PC-3 (cell line): ENCODE measurements at regions not wholly inside any gene's neighbourhood (a gene's known extent, or its start where the extent isn't known, plus 50 kb on each side); places are given as distances from the start of the nearest gene placed in this dataset.

Experiments used
- ATAC-seq: fragments of 200-7000 bp; cut with Tn5 transposase; 2 replicates; pipeline ENCODE4 v1.9.1; 2020; ENCODE audit warnings: mild to moderate bottlenecking, moderate library complexity
- BruUV-seq: library from RNA; stranded (reverse); fragments of 400-500 nt; replicated peaks from 2 replicates; lab custom pipeline; 2021; lab: Mats Ljungman, UMichigan
- CTCF ChIA-PET: fragments of 300-600 bp; sonication (Branson Sonifier 250); formaldehyde crosslinking; loops from one replicate; lab custom pipeline; 2022; ENCODE audit warnings: antibody characterized with exemption; lab: Charles Lee
- POLR2A ChIA-PET: fragments of 300-600 bp; sonication (Branson Sonifier 250); formaldehyde crosslinking; loops from one replicate; lab custom pipeline; 2022; ENCODE audit warnings: antibody characterized with exemption; ENCODE audit not compliant: unreplicated experiment; lab: Charles Lee
- DNase-seq: peaks from one replicate; pipeline ENCODE4 v3.0.0-alpha.2; 2015
- H2AFZ ChIP-seq: fragments of 300-600 bp; sonication (generic); 2 replicates; pipeline ENCODE4 v1.6.0; 2016; ENCODE audit warnings: antibody characterized with exemption, low read length
- H3F3A ChIP-seq: fragments of 300-600 bp; sonication (generic); one replicate; pipeline ENCODE4 v1.6.0; 2017; ENCODE audit warnings: antibody characterized with exemption, low read length, control low read depth, mild to moderate bottlenecking; ENCODE audit not compliant: unreplicated experiment
- H3K27ac ChIP-seq: fragments of 300-600 bp; sonication (generic); 2 replicates; pipeline ENCODE4 v1.5.1; 2016; ENCODE audit warnings: mild to moderate bottlenecking, low read length
- H3K27me3 ChIP-seq: fragments of 300-600 bp; sonication (generic); 2 replicates; pipeline ENCODE4 v1.6.1; 2016; ENCODE audit warnings: low read length, mixed read lengths
- H3K36me3 ChIP-seq: fragments of 300-600 bp; sonication (generic); 2 replicates; pipeline ENCODE4 v1.6.1; 2016; ENCODE audit warnings: low read depth, mixed run types, low read length, mixed read lengths
- H3K4me1 ChIP-seq: fragments of 300-600 bp; sonication (generic); 2 replicates; pipeline ENCODE4 v1.5.1; 2016; ENCODE audit warnings: low read length; ENCODE audit not compliant: insufficient read depth
- H3K4me2 ChIP-seq: fragments of 300-600 bp; sonication (generic); 2 replicates; pipeline ENCODE4 v1.6.0; 2016; ENCODE audit warnings: low read length
- H3K4me3 ChIP-seq: fragments of 300-600 bp; sonication (generic); 2 replicates; pipeline ENCODE4 v1.5.1; 2016; ENCODE audit warnings: mild to moderate bottlenecking, low read length, mixed read lengths
- H3K79me2 ChIP-seq: fragments of 300-600 bp; sonication (generic); 2 replicates; pipeline ENCODE4 v1.6.1; 2017; ENCODE audit warnings: low read length, mixed read lengths
- H3K9ac ChIP-seq: fragments of 300-600 bp; sonication (generic); 2 replicates; pipeline ENCODE4 v1.6.0; 2016; ENCODE audit warnings: mild to moderate bottlenecking, low read length
- H3K9me2 ChIP-seq: fragments of 300-600 bp; sonication (generic); replicated peaks from 2 replicates; pipeline ENCODE4 v1.6.1; 2016; ENCODE audit warnings: mixed run types, low read length, mixed read lengths
- H3K9me3 ChIP-seq: fragments of 300-600 bp; sonication (generic); 2 replicates; pipeline ENCODE4 v1.6.1; 2016; ENCODE audit warnings: low read length, mixed read lengths
- H4K20me1 ChIP-seq: fragments of 300-600 bp; sonication (generic); 2 replicates; pipeline ENCODE4 v1.6.1; 2016; ENCODE audit warnings: low read length, mixed read lengths
- EZH2 ChIP-seq: fragments of 300-600 bp; sonication (generic); IDR thresholded peaks from one replicate; pipeline ENCODE4 v1.6.1; 2017; ENCODE audit warnings: antibody characterized with exemption, mild to moderate bottlenecking, low read length; ENCODE audit not compliant: unreplicated experiment
- EZH2phosphoT487 ChIP-seq: fragments of 300-600 bp; sonication (generic); IDR thresholded peaks from 2 replicates; pipeline ENCODE4 v1.6.1; 2018; ENCODE audit warnings: mild to moderate bottlenecking, antibody characterized with exemption, low read length, borderline replicate concordance
- intact Hi-C: fragments of 100-400 bp; cut with micrococcal nuclease; formaldehyde crosslinking; loops from 2 replicates; pipeline ENCODE4 v1.9.0; 2023
- TF ChIP-seq, protein P1 (sequence below): fragments of 300-600 bp; sonication (generic); conservative IDR thresholded peaks from 2 replicates; pipeline ENCODE4 v1.5.1; 2017; ENCODE audit warnings: antibody characterized with exemption, low read depth, mild to moderate bottlenecking, low read length

DNA sequence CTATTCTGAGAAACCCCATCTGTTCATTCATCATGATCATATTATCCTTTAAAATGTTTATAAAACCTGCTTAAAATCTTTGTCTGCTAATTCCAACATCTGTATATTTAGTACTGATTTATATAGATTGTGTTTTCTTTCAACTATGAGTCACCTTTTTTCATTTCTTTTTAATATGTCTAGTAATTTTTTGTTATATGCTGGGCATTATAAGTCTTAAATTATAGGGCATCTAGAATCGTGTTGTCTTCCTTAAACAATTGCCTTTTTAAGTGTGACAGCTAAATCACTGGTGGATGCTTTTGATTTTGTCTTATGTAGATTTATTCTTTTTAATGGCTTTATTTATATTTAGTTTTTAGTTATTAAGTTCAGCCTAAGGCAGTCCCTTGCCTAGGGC lies 323.4 kb upstream of the THRB start:
- intact Hi-C loops = no loop called here
- Histone ChIP-seq H3K27ac (no peak overlapping the region), H3K79me2 (no peaks in the 10 kb centered on the region), H3K9me2 (no peaks in the 10 kb centered on the region), H3K9me3 (no peaks in the 10 kb centered on the region), H3K4me1 (no peaks in the 10 kb centered on the region), H3K36me3 (no peaks in the 10 kb centered on the region), H3K9ac (no peak overlapping the region), H3F3A (no peaks in the 10 kb centered on the region), H3K27me3 (peaks cover 13% of the 10 kb centered on the region), H2AFZ (no peak overlapping the region), H4K20me1 (no peaks in the 10 kb centered on the region), H3K4me3 (no peak overlapping the region), H3K4me2 (no peak overlapping the region)
- no peak for ATAC-seq
- DNase-seq = no peak
- ChIA-PET POLR2A (no interaction called here), CTCF (no interaction called here)
- TF ChIP-seq, protein P1, sequence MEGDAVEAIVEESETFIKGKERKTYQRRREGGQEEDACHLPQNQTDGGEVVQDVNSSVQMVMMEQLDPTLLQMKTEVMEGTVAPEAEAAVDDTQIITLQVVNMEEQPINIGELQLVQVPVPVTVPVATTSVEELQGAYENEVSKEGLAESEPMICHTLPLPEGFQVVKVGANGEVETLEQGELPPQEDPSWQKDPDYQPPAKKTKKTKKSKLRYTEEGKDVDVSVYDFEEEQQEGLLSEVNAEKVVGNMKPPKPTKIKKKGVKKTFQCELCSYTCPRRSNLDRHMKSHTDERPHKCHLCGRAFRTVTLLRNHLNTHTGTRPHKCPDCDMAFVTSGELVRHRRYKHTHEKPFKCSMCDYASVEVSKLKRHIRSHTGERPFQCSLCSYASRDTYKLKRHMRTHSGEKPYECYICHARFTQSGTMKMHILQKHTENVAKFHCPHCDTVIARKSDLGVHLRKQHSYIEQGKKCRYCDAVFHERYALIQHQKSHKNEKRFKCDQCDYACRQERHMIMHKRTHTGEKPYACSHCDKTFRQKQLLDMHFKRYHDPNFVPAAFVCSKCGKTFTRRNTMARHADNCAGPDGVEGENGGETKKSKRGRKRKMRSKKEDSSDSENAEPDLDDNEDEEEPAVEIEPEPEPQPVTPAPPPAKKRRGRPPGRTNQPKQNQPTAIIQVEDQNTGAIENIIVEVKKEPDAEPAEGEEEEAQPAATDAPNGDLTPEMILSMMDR = no peak
- TF ChIP-seq EZH2phosphoT487 (no peak), EZH2 (no peak)
- no TSS peak for BruUV-seq

DNA sequence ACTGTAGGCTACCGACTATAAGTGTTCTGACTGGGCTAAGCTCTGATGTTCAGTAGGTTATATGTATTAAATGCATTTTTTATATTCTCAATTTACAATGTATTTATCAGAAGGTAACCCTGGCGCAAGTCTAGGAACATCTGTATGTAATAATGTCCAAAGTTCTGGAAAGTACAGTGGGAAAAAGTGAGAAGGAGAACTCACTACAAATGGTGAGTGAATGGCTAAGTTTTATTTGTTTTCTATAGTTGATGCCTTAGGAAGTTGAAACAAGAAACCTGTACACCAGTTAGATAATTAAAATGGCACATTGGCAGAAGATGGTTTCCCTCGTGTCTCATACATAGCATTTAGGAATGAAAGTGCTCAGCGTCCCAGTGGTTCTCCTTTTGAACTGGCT lies 333.4 kb upstream of the THRB start:
- no peaks in the 10 kb centered on the region for H3K36me3 ChIP-seq
- TF ChIP-seq, protein P1 = no peak
- TF ChIP-seq EZH2 = no peak
- no peak for TF ChIP-seq EZH2phosphoT487
- H3K9me3 ChIP-seq = no peaks in the 10 kb centered on the region
- no peak overlapping the region for H3K27ac ChIP-seq
- ChIA-PET CTCF (no interaction called here), POLR2A (no interaction called here)
- peaks cover 74% of the 10 kb centered on the region for H3K27me3 ChIP-seq
- no peaks in the 10 kb centered on the region for H4K20me1 ChIP-seq
- no peak overlapping the region for H3K9ac ChIP-seq
- H3K4me2 ChIP-seq = no peak overlapping the region
- no TSS peak for BruUV-seq
- H3K4me1 ChIP-seq = no peaks in the 10 kb centered on the region
- no peaks in the 10 kb centered on the region for H3F3A ChIP-seq
- no peaks in the 10 kb centered on the region for H3K9me2 ChIP-seq
- no peak overlapping the region for H2AFZ ChIP-seq
- intact Hi-C loops = no loop called here
- ATAC-seq = no peak
- no peak for DNase-seq
- H3K4me3 ChIP-seq = no peak overlapping the region
- H3K79me2 ChIP-seq = no peaks in the 10 kb centered on the region

DNA sequence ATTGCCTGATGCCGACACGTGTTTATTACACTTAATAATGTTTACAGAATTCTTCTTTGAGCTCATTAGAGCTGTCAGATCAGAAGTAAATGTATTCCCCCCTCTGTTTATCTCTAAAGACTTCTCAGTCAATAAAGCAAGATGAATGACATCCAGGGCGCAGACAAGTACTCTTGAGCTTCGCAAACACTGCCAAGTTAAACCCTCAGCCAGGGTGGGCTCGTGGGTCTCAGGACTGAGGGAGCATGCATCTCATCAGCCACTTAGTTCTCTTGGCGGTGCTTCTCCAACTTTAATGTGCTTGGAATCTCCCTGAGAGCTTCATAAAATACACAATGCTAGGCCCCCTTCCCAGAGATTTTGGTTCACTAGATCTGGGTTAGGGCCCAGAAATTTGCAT lies 333.9 kb upstream of the THRB start:
- Histone ChIP-seq H3K9me2 (no peaks in the 10 kb centered on the region), H3K36me3 (no peaks in the 10 kb centered on the region), H3K79me2 (no peaks in the 10 kb centered on the region), H3K9me3 (no peaks in the 10 kb centered on the region), H3K27ac (no peak overlapping the region), H3K4me2 (no peak overlapping the region), H3K4me3 (no peak overlapping the region), H4K20me1 (no peaks in the 10 kb centered on the region), H3K9ac (no peak overlapping the region), H3K27me3 (peaks cover 79% of the 10 kb centered on the region), H3F3A (no peaks in the 10 kb centered on the region), H3K4me1 (no peaks in the 10 kb centered on the region), H2AFZ (no peak overlapping the region)
- CTCF ChIA-PET = no interaction called here
- ATAC-seq = no peak
- intact Hi-C loops = no loop called here
- no peak for TF ChIP-seq EZH2phosphoT487
- TF ChIP-seq, protein P1 = no peak
- POLR2A ChIA-PET = no interaction called here
- no peak for DNase-seq
- no TSS peak for BruUV-seq
